Skeletal muscle satellite cell (primary cell): ENCODE measurements at regions not wholly inside any gene's neighbourhood (a gene's known extent, or its start where the extent isn't known, plus 50 kb on each side); places are given as distances from the start of the nearest gene placed in this dataset.

Source experiments
- H3K27me3 ChIP-seq: 2 replicates; pipeline ENCODE4 v1.7.0; 2013; ENCODE audit warnings: low read length; ENCODE audit not compliant: control insufficient read depth, insufficient read depth
- H3K36me3 ChIP-seq: 2 replicates; pipeline ENCODE4 v1.7.0; 2013; ENCODE audit warnings: mild to moderate bottlenecking, control low read depth, low read length; ENCODE audit not compliant: insufficient read depth
- H3K4me1 ChIP-seq: 2 replicates; pipeline ENCODE4 v1.7.0; 2013; ENCODE audit warnings: low read length; ENCODE audit not compliant: control insufficient read depth, insufficient read depth
- H3K4me2 ChIP-seq: 2 replicates; pipeline ENCODE4 v1.7.0; 2013; ENCODE audit warnings: mild to moderate bottlenecking, low read length
- H3K4me3 ChIP-seq: 2 replicates; pipeline ENCODE4 v1.7.0; 2013; ENCODE audit warnings: low read length
- H3K9ac ChIP-seq: 2 replicates; pipeline ENCODE4 v1.7.0; 2013; ENCODE audit warnings: mild to moderate bottlenecking, low read depth, low read length, moderate library complexity
- H3K9me3 ChIP-seq: replicated peaks from 2 replicates; pipeline ENCODE4 v1.7.0; 2013; ENCODE audit warnings: mild to moderate bottlenecking, control low read depth, low read length

- Histone ChIP-seq H3K9me3 (no peaks in the 10 kb centered on the region), H3K4me3 (no peak overlapping the region), H3K36me3 (no peaks in the 10 kb centered on the region), H3K27me3 (no peaks in the 10 kb centered on the region), H3K4me2 (no peak overlapping the region), H3K9ac (no peak overlapping the region), H3K4me1 (peaks cover 25% of the 10 kb centered on the region)
Observed at GRCh38 chr1:229845410-229846138, 219.5 kb downstream of the URB2 start.

- no peaks in the 10 kb centered on the region for H3K9me3 ChIP-seq
Observed at GRCh38 chr1:229846351-229846750, 220.3 kb downstream of the URB2 start.

GRCh38 chr1:229848752-229849677 is 218.0 kb upstream of the GALNT2 start:
- Histone ChIP-seq H3K9me3 (no peaks in the 10 kb centered on the region), H3K4me2 (no peak overlapping the region), H3K9ac (no peak overlapping the region), H3K4me3 (no peak overlapping the region), H3K27me3 (no peaks in the 10 kb centered on the region), H3K36me3 (no peaks in the 10 kb centered on the region), H3K4me1 (peaks cover 11% of the 10 kb centered on the region)

More at GRCh38 chr1:229846351-229846750, 220.3 kb downstream of the URB2 start:
- Histone ChIP-seq H3K4me1 (peaks cover 25% of the 10 kb centered on the region), H3K9ac (no peak overlapping the region), H3K4me3 (no peak overlapping the region), H3K4me2 (no peak overlapping the region), H3K27me3 (no peaks in the 10 kb centered on the region), H3K36me3 (no peaks in the 10 kb centered on the region)

- Histone ChIP-seq H3K9me3 (no peaks in the 10 kb centered on the region), H3K9ac (no peak overlapping the region), H3K4me1 (peaks cover 4% of the 10 kb centered on the region), H3K27me3 (no peaks in the 10 kb centered on the region), H3K4me2 (no peak overlapping the region), H3K36me3 (no peaks in the 10 kb centered on the region), H3K4me3 (no peak overlapping the region)
Observed at GRCh38 chr1:229851511-229851910, 215.5 kb upstream of the GALNT2 start.

- Histone ChIP-seq H3K36me3 (no peaks in the 10 kb centered on the region), H3K4me1 (peaks cover 13% of the 10 kb centered on the region), H3K9me3 (no peaks in the 10 kb centered on the region), H3K27me3 (no peaks in the 10 kb centered on the region), H3K4me2 (no peak overlapping the region), H3K9ac (no peak overlapping the region), H3K4me3 (no peak overlapping the region)
Observed at GRCh38 chr1:229853751-229854150, 213.3 kb upstream of the GALNT2 start.

- H3K27me3 ChIP-seq = no peaks in the 10 kb centered on the region
- H3K9ac ChIP-seq = no peak overlapping the region
- H3K9me3 ChIP-seq = no peaks in the 10 kb centered on the region
- H3K4me1 ChIP-seq = peaks cover 13% of the 10 kb centered on the region
- no peak overlapping the region for H3K4me3 ChIP-seq
- H3K4me2 ChIP-seq = no peak overlapping the region
- no peaks in the 10 kb centered on the region for H3K36me3 ChIP-seq
Observed at GRCh38 chr1:229854620-229855019, 212.4 kb upstream of the GALNT2 start.

- Histone ChIP-seq H3K4me1 (peaks cover 15% of the 10 kb centered on the region), H3K36me3 (no peaks in the 10 kb centered on the region), H3K27me3 (no peaks in the 10 kb centered on the region), H3K9ac (peak overlapping the region; percentile 18), H3K9me3 (no peaks in the 10 kb centered on the region), H3K4me3 (peak overlapping the region; percentile 38), H3K4me2 (peak overlapping the region; percentile 80)
Observed at GRCh38 chr1:229856009-229856650, 210.9 kb upstream of the GALNT2 start.

GRCh38 chr1:229857585-229857984 is 209.5 kb upstream of the GALNT2 start:
- peaks cover 26% of the 10 kb centered on the region for H3K4me1 ChIP-seq
- H3K27me3 ChIP-seq = no peaks in the 10 kb centered on the region
- no peaks in the 10 kb centered on the region for H3K36me3 ChIP-seq
- no peaks in the 10 kb centered on the region for H3K9me3 ChIP-seq
- H3K4me2 ChIP-seq = no peak overlapping the region
- no peak overlapping the region for H3K4me3 ChIP-seq
- no peak overlapping the region for H3K9ac ChIP-seq

GRCh38 chr1:229859026-229859425 is 208.0 kb upstream of the GALNT2 start:
- H3K27me3 ChIP-seq = no peaks in the 10 kb centered on the region
- peaks cover 31% of the 10 kb centered on the region for H3K4me1 ChIP-seq
- no peak overlapping the region for H3K9ac ChIP-seq
- H3K9me3 ChIP-seq = no peaks in the 10 kb centered on the region
- no peak overlapping the region for H3K4me3 ChIP-seq
- H3K4me2 ChIP-seq = no peak overlapping the region
- no peaks in the 10 kb centered on the region for H3K36me3 ChIP-seq

- Histone ChIP-seq H3K36me3 (no peaks in the 10 kb centered on the region), H3K4me2 (no peak overlapping the region), H3K27me3 (no peaks in the 10 kb centered on the region), H3K4me3 (no peak overlapping the region), H3K9me3 (no peaks in the 10 kb centered on the region), H3K4me1 (peaks cover 38% of the 10 kb centered on the region), H3K9ac (no peak overlapping the region)
Observed at GRCh38 chr1:229860926-229861325, 206.1 kb upstream of the GALNT2 start.

GRCh38 chr1:229862017-229862774 is 204.8 kb upstream of the GALNT2 start:
- Histone ChIP-seq H3K4me3 (no peak overlapping the region), H3K27me3 (no peaks in the 10 kb centered on the region), H3K4me1 (peaks cover 33% of the 10 kb centered on the region), H3K4me2 (no peak overlapping the region), H3K9ac (no peak overlapping the region), H3K9me3 (no peaks in the 10 kb centered on the region), H3K36me3 (no peaks in the 10 kb centered on the region)
